Neuronal stem cell (in vitro differentiated cells): ENCODE measurements at regions not wholly inside any gene's neighbourhood (a gene's known extent, or its start where the extent isn't known, plus 50 kb on each side); places are given as distances from the start of the nearest gene placed in this dataset.
A peak's percentile ranks its signal among the peaks of the same experiment; 100 is the strongest.
"Not testable (repeated sequence)": the region's sequence is repeated elsewhere in the genome, so short reads cannot be mapped to it uniquely, and the experiment has no call there.

Source experiments
- DNase-seq: peaks from one replicate; pipeline ENCODE4 v3.0.0-alpha.2; 2013; ENCODE audit warnings: low spot score
- H2AFZ ChIP-seq: one replicate; pipeline ENCODE4 v1.6.1; 2013; ENCODE audit warnings: mild to moderate bottlenecking, low read length, inconsistent platforms
- H2AK5ac ChIP-seq: 2 replicates; pipeline ENCODE4 v1.6.1; 2013; ENCODE audit warnings: low read depth, mild to moderate bottlenecking, inconsistent platforms, low read length, moderate library complexity, mixed read lengths
- H2BK120ac ChIP-seq: 2 replicates; pipeline ENCODE4 v1.6.1; 2013; ENCODE audit warnings: low read depth, mild to moderate bottlenecking, inconsistent platforms, low read length, moderate library complexity, mixed read lengths
- H2BK12ac ChIP-seq: one replicate; pipeline ENCODE4 v1.6.1; 2013; ENCODE audit warnings: low read length, inconsistent platforms
- H2BK15ac ChIP-seq: 2 replicates; pipeline ENCODE4 v1.6.1; 2013; ENCODE audit warnings: mild to moderate bottlenecking, low read length, inconsistent platforms, mixed read lengths
- H2BK5ac ChIP-seq: one replicate; pipeline ENCODE4 v1.6.1; 2013; ENCODE audit warnings: inconsistent platforms, mild to moderate bottlenecking, low read length, moderate library complexity
- H3K14ac ChIP-seq: one replicate; pipeline ENCODE4 v1.6.1; 2013; ENCODE audit warnings: low read length, inconsistent platforms
- H3K18ac ChIP-seq: 2 replicates; pipeline ENCODE4 v1.6.1; 2013; ENCODE audit warnings: low read length, inconsistent platforms
- H3K23ac ChIP-seq: 2 replicates; pipeline ENCODE4 v1.6.1; 2013; ENCODE audit warnings: low read depth, mild to moderate bottlenecking, mixed read lengths, low read length, inconsistent platforms; ENCODE audit not compliant: poor library complexity
- H3K27ac ChIP-seq: replicated peaks from 3 replicates; pipeline ENCODE4 v1.5.1; 2013; ENCODE audit warnings: low read length, inconsistent platforms
- H3K27me3 ChIP-seq, 3 experiments: 2 replicates each; pipeline ENCODE4 v1.6.1; 2013; ENCODE audit warnings: low read length in 3 of 3, mild to moderate bottlenecking in 2 of 3, inconsistent platforms in 1 of 3, low read depth in 1 of 3, mixed read lengths in 1 of 3, moderate library complexity in 1 of 3; ENCODE audit not compliant: control insufficient read depth in 3 of 3, insufficient read depth in 3 of 3
- H3K36me3 ChIP-seq, 2 donors: replicated peaks in 1 of 2; 2 replicates each; pipeline ENCODE4 v1.6.1; 2013; ENCODE audit warnings: low read length in 2 of 2; ENCODE audit not compliant: control insufficient read depth in 2 of 2, insufficient read depth in 2 of 2
- H3K4ac ChIP-seq: 2 replicates; pipeline ENCODE4 v1.6.1; 2013; ENCODE audit warnings: inconsistent platforms, mild to moderate bottlenecking, low read length, moderate library complexity
- H3K4me1 ChIP-seq, 2 donors: 1 replicate in 1 of 2; 2 replicates in 1 of 2; pipeline ENCODE4 v1.6.1; 2013; ENCODE audit warnings: low read length in 2 of 2, low read depth in 1 of 2; ENCODE audit not compliant: control insufficient read depth in 2 of 2, insufficient read depth in 1 of 2
- H3K4me2 ChIP-seq: one replicate; pipeline ENCODE4 v1.6.1; 2013; ENCODE audit warnings: mild to moderate bottlenecking, low read length, inconsistent platforms; ENCODE audit not compliant: insufficient read depth, poor library complexity, severe bottlenecking
- H3K4me3 ChIP-seq, 2 donors: 2 replicates each; pipeline ENCODE4 v1.5.1; 2013; ENCODE audit warnings: low read length in 2 of 2, mild to moderate bottlenecking in 2 of 2, inconsistent platforms in 1 of 2, moderate library complexity in 1 of 2
- H3K79me1 ChIP-seq: one replicate; pipeline ENCODE4 v1.6.1; 2013; ENCODE audit warnings: low read depth, mild to moderate bottlenecking, inconsistent platforms, low read length, moderate library complexity
- H3K9ac ChIP-seq: one replicate; pipeline ENCODE4 v1.6.1; 2013; ENCODE audit warnings: mild to moderate bottlenecking, low read depth, low read length, inconsistent platforms; ENCODE audit not compliant: poor library complexity
- H3K9me3 ChIP-seq, 2 donors: replicated peaks in 1 of 2; 2 replicates each; pipeline versions ENCODE3 to v1.6.1; 2013; ENCODE audit warnings: low read length in 2 of 2, mild to moderate bottlenecking in 2 of 2, inconsistent platforms in 1 of 2, low read depth in 1 of 2, mixed read lengths in 1 of 2, moderate library complexity in 1 of 2; ENCODE audit not compliant: control insufficient read depth in 2 of 2, insufficient read depth in 1 of 2
- H4K8ac ChIP-seq: one replicate; pipeline ENCODE4 v1.6.1; 2013; ENCODE audit warnings: low read depth, mild to moderate bottlenecking, inconsistent platforms, low read length, moderate library complexity
- H4K91ac ChIP-seq: one replicate; pipeline ENCODE4 v1.6.1; 2013; ENCODE audit warnings: low read length, low read depth, mild to moderate bottlenecking, inconsistent platforms; ENCODE audit not compliant: poor library complexity
- WGBS, 2 donors: extraction: QIAGEN DNeasy Blood & Tissue Kit; methylation state at CpG; one replicate each; pipeline ENCODE4 v1.1.7; 2013; ENCODE audit warnings: missing lambda C conversion rate in 2 of 2, mixed read lengths in 1 of 2; ENCODE audit not compliant: insufficient read length in 2 of 2, insufficient replicate concordance in 1 of 2; ENCODE audit errors: extremely low coverage in 2 of 2; 5-methylcytosine and 5-hydroxymethylcytosine counted together

GRCh38 chr20:29301624-29302259 is 1955.7 kb upstream of the DEFB115 start:
- no peak overlapping the region for H3K9ac ChIP-seq
- peaks cover 0 to 31% of the 10 kb centered on the region in 2 donors for H3K9me3 ChIP-seq
- no peak for DNase-seq
- H3K36me3 ChIP-seq: no peaks in the 10 kb centered on the region
- peaks cover 2% of the 10 kb centered on the region for H3K79me1 ChIP-seq
- no peak overlapping the region for H4K8ac ChIP-seq
- no peak overlapping the region for H3K23ac ChIP-seq
- no peak overlapping the region for H4K91ac ChIP-seq
- H2BK5ac ChIP-seq: no peak overlapping the region
- H2BK120ac ChIP-seq: no peak overlapping the region
- H3K18ac ChIP-seq: no peak overlapping the region
- H3K14ac ChIP-seq: no peak overlapping the region
- H2BK15ac ChIP-seq: no peak overlapping the region
- H3K4me1 ChIP-seq: no peaks in the 10 kb centered on the region
- H3K27me3 ChIP-seq: no peaks in the 10 kb centered on the region
- H2AK5ac ChIP-seq: no peak overlapping the region
- no peak overlapping the region for H3K4me3 ChIP-seq
- no peak overlapping the region for H2BK12ac ChIP-seq
- H2AFZ ChIP-seq: no peak overlapping the region
- H3K4ac ChIP-seq: no peak overlapping the region
- no CpG with 5 or more reads among the region's 46 CpGs for WGBS, 2 donors
- no peak overlapping the region for H3K4me2 ChIP-seq
- H3K27ac ChIP-seq: no peak overlapping the region

GRCh38 chr20:29302979-29303644 is 1954.4 kb upstream of the DEFB115 start:
- no peak overlapping the region for H3K23ac ChIP-seq
- no peak overlapping the region for H4K8ac ChIP-seq
- no peak for DNase-seq
- H3K9ac ChIP-seq: peak overlapping the region; percentile 44
- no peak overlapping the region for H3K14ac ChIP-seq
- no CpG with 5 or more reads among the region's 16 CpGs for WGBS, 2 donors
- H3K27ac ChIP-seq: no peak overlapping the region
- peaks cover 2% of the 10 kb centered on the region for H3K79me1 ChIP-seq
- peaks cover 0 to 18% of the 10 kb centered on the region in 2 donors for H3K9me3 ChIP-seq
- no peak overlapping the region for H2BK120ac ChIP-seq
- H2BK12ac ChIP-seq: no peak overlapping the region
- no peak overlapping the region for H2AK5ac ChIP-seq
- no peak overlapping the region for H3K4me2 ChIP-seq
- no peaks in the 10 kb centered on the region for H3K36me3 ChIP-seq
- no peak overlapping the region for H2BK5ac ChIP-seq
- no peak overlapping the region for H2AFZ ChIP-seq
- H2BK15ac ChIP-seq: no peak overlapping the region
- no peak overlapping the region for H3K4ac ChIP-seq
- no peak overlapping the region for H4K91ac ChIP-seq
- no peaks in the 10 kb centered on the region for H3K27me3 ChIP-seq
- H3K4me3 ChIP-seq: no peak overlapping the region
- H3K4me1 ChIP-seq: no peaks in the 10 kb centered on the region
- H3K18ac ChIP-seq: no peak overlapping the region

GRCh38 chr20:29306390-29307072 is 1950.9 kb upstream of the DEFB115 start:
- no peak overlapping the region for H3K4me3 ChIP-seq

GRCh38 chr20:29307484-29307883 is 1950.0 kb upstream of the DEFB115 start:
- H3K23ac ChIP-seq, DNase-seq, H4K91ac ChIP-seq, H3K4me2 ChIP-seq, H2BK12ac ChIP-seq, H3K4ac ChIP-seq, H3K4me1 ChIP-seq, H2AFZ ChIP-seq, H3K9me3 ChIP-seq, H3K79me1 ChIP-seq, H2AK5ac ChIP-seq, H4K8ac ChIP-seq, H2BK15ac ChIP-seq, H2BK120ac ChIP-seq, H3K14ac ChIP-seq, H2BK5ac ChIP-seq, H3K27me3 ChIP-seq, H3K18ac ChIP-seq, H3K4me3 ChIP-seq, H3K36me3 ChIP-seq, H3K27ac ChIP-seq, H3K9ac ChIP-seq: not testable (repeated sequence)
- WGBS, 2 donors: no CpG with 5 or more reads among the region's 17 CpGs

More at GRCh38 chr20:29306390-29307072, 1950.9 kb upstream of the DEFB115 start:
- H2AK5ac ChIP-seq: no peak overlapping the region
- no peak for DNase-seq
- H3K23ac ChIP-seq: no peak overlapping the region
- WGBS, 2 donors: no CpG with 5 or more reads among the region's 21 CpGs
- no peaks in the 10 kb centered on the region for H3K27me3 ChIP-seq
- no peak overlapping the region for H3K9ac ChIP-seq
- no peaks in the 10 kb centered on the region for H3K36me3 ChIP-seq
- H3K14ac ChIP-seq: no peak overlapping the region
- H4K8ac ChIP-seq: no peak overlapping the region
- no peak overlapping the region for H3K18ac ChIP-seq
- H2BK5ac ChIP-seq: no peak overlapping the region
- no peak overlapping the region for H3K4ac ChIP-seq
- no peak overlapping the region for H3K27ac ChIP-seq
- H3K79me1 ChIP-seq: peaks cover 2% of the 10 kb centered on the region
- H2BK120ac ChIP-seq: no peak overlapping the region
- no peak overlapping the region for H3K4me2 ChIP-seq
- H3K4me1 ChIP-seq: no peaks in the 10 kb centered on the region
- no peak overlapping the region for H4K91ac ChIP-seq
- peaks cover 0 to 11% of the 10 kb centered on the region in 2 donors for H3K9me3 ChIP-seq
- no peak overlapping the region for H2BK15ac ChIP-seq
- H2BK12ac ChIP-seq: no peak overlapping the region
- no peak overlapping the region for H2AFZ ChIP-seq
